PC-9 (cell line): ENCODE measurements at regions not wholly inside any gene's neighbourhood (a gene's known extent, or its start where the extent isn't known, plus 50 kb on each side); places are given as distances from the start of the nearest gene placed in this dataset.

Source experiments
- BruUV-seq: library from RNA; stranded (reverse); fragments of 400-500 nt; replicated peaks from 2 replicates; lab custom pipeline; 2021; lab: Mats Ljungman, UMichigan
- CTCF ChIA-PET: fragments of 300-600 bp; sonication (Branson Sonifier 250); formaldehyde crosslinking; loops from one replicate; lab custom pipeline; 2022; ENCODE audit warnings: antibody characterized with exemption; lab: Charles Lee
- POLR2A ChIA-PET: fragments of 300-600 bp; sonication (Branson Sonifier 250); formaldehyde crosslinking; loops from one replicate; lab custom pipeline; 2022; ENCODE audit warnings: antibody characterized with exemption; ENCODE audit not compliant: unreplicated experiment; lab: Charles Lee
- DNase-seq, 2 experiments: peaks; one replicate each; pipeline versions ENCODE4 v3.0.0 to v3.0.0-alpha.2; 2015 to 2022; ENCODE audit warnings: mixed read lengths in 1 of 2
- H2AFZ ChIP-seq: fragments of 200-600 bp; sonication (generic); 2 replicates; pipeline ENCODE4 v1.8.1; 2017; ENCODE audit warnings: antibody characterized with exemption
- H3F3A ChIP-seq: fragments of 200-600 bp; sonication (generic); 2 replicates; pipeline ENCODE4 v1.8.1; 2017; ENCODE audit warnings: antibody characterized with exemption, mild to moderate bottlenecking, low read depth; ENCODE audit not compliant: insufficient read depth
- H3K27ac ChIP-seq: fragments of 200-600 bp; sonication (generic); 2 replicates; pipeline ENCODE4 v1.6.1; 2016; ENCODE audit warnings: mixed run types
- H3K27me3 ChIP-seq: fragments of 200-600 bp; sonication (generic); 2 replicates; pipeline ENCODE4 v1.6.1; 2016; ENCODE audit warnings: low read depth, mixed run types; ENCODE audit not compliant: insufficient read depth
- H3K36me3 ChIP-seq: fragments of 200-600 bp; sonication (generic); 2 replicates; pipeline ENCODE4 v1.6.1; 2016; ENCODE audit warnings: low read depth, mixed run types
- H3K4me1 ChIP-seq: fragments of 200-600 bp; sonication (generic); replicated peaks from 2 replicates; pipeline ENCODE4 v1.6.1; 2016; ENCODE audit warnings: mixed run types; ENCODE audit not compliant: insufficient read depth
- H3K4me2 ChIP-seq: fragments of 200-600 bp; sonication (generic); 2 replicates; pipeline ENCODE4 v1.6.1; 2017; ENCODE audit warnings: mixed run types
- H3K4me3 ChIP-seq: fragments of 200-600 bp; sonication (generic); 2 replicates; pipeline ENCODE4 v1.6.1; 2016; ENCODE audit warnings: mixed run types
- H3K79me2 ChIP-seq: fragments of 200-600 bp; sonication (generic); 2 replicates; pipeline ENCODE4 v1.6.1; 2017; ENCODE audit warnings: low read depth, mixed run types
- H3K9me2 ChIP-seq: fragments of 200-600 bp; sonication (generic); 2 replicates; pipeline ENCODE4 v1.8.1; 2017; ENCODE audit warnings: mild to moderate bottlenecking; ENCODE audit not compliant: insufficient read depth
- H3K9me3 ChIP-seq: fragments of 200-600 bp; sonication (generic); 2 replicates; pipeline ENCODE4 v1.8.1; 2016; ENCODE audit warnings: low read depth; ENCODE audit not compliant: insufficient read depth
- H4K20me1 ChIP-seq: fragments of 200-600 bp; sonication (generic); 2 replicates; pipeline ENCODE4 v1.8.1; 2017; ENCODE audit not compliant: insufficient read depth
- EZH2 ChIP-seq: fragments of 200-600 bp; sonication (generic); IDR thresholded peaks from 2 replicates; pipeline ENCODE4 v1.8.0; 2017; ENCODE audit warnings: antibody characterized with exemption, low read depth
- intact Hi-C: fragments of 100-400 bp; cut with micrococcal nuclease; formaldehyde crosslinking; loops from one replicate; pipeline ENCODE4 v1.10.0; 2022; ENCODE audit not compliant: unreplicated experiment
- TF ChIP-seq, protein P1 (sequence below): fragments of 200-600 bp; sonication (generic); conservative IDR thresholded peaks from 2 replicates; pipeline ENCODE4 v1.6.1; 2017; ENCODE audit warnings: mixed run types, antibody characterized with exemption, mild to moderate bottlenecking, moderate library complexity

DNA sequence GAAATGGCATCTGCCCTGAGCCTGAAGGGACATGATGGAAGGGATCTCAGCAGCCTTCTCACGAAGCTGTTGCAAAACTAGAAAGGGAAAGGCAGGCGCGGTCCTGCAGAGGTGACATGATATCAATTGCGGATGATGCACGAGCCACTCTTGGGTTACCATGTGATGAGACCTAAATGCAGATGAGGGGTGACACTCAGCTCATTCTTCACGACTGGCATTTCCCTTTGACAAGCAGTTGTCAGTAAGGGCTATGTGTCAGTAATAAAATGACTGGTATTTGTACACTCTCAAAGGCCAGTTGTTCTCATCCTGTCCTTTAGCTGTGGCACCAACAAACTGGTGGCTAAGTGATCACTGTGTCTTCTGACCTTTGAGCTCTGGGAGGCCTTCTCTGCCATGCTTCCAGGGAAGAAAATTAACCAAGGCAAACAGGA is 273.6 kb downstream of the ETAA1 start:
- ChIA-PET POLR2A (no interaction called here), CTCF (no interaction called here)
- intact Hi-C loops: no loop called here
- Histone ChIP-seq H3K4me2 (no peak overlapping the region), H2AFZ (no peak overlapping the region), H3K4me1 (no peaks in the 10 kb centered on the region), H3K27ac (no peak overlapping the region), H3K9me3 (no peaks in the 10 kb centered on the region), H3K9me2 (no peaks in the 10 kb centered on the region), H3K27me3 (no peaks in the 10 kb centered on the region), H3K79me2 (no peaks in the 10 kb centered on the region), H3K4me3 (no peak overlapping the region), H3F3A (peaks cover 9% of the 10 kb centered on the region; the same call in 1 of the 2 replicates), H4K20me1 (no peaks in the 10 kb centered on the region), H3K36me3 (no peaks in the 10 kb centered on the region)
- TF ChIP-seq EZH2: no peak
- TF ChIP-seq, protein P1, sequence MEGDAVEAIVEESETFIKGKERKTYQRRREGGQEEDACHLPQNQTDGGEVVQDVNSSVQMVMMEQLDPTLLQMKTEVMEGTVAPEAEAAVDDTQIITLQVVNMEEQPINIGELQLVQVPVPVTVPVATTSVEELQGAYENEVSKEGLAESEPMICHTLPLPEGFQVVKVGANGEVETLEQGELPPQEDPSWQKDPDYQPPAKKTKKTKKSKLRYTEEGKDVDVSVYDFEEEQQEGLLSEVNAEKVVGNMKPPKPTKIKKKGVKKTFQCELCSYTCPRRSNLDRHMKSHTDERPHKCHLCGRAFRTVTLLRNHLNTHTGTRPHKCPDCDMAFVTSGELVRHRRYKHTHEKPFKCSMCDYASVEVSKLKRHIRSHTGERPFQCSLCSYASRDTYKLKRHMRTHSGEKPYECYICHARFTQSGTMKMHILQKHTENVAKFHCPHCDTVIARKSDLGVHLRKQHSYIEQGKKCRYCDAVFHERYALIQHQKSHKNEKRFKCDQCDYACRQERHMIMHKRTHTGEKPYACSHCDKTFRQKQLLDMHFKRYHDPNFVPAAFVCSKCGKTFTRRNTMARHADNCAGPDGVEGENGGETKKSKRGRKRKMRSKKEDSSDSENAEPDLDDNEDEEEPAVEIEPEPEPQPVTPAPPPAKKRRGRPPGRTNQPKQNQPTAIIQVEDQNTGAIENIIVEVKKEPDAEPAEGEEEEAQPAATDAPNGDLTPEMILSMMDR: no peak
- no peak for DNase-seq
- no TSS peak for BruUV-seq

DNA sequence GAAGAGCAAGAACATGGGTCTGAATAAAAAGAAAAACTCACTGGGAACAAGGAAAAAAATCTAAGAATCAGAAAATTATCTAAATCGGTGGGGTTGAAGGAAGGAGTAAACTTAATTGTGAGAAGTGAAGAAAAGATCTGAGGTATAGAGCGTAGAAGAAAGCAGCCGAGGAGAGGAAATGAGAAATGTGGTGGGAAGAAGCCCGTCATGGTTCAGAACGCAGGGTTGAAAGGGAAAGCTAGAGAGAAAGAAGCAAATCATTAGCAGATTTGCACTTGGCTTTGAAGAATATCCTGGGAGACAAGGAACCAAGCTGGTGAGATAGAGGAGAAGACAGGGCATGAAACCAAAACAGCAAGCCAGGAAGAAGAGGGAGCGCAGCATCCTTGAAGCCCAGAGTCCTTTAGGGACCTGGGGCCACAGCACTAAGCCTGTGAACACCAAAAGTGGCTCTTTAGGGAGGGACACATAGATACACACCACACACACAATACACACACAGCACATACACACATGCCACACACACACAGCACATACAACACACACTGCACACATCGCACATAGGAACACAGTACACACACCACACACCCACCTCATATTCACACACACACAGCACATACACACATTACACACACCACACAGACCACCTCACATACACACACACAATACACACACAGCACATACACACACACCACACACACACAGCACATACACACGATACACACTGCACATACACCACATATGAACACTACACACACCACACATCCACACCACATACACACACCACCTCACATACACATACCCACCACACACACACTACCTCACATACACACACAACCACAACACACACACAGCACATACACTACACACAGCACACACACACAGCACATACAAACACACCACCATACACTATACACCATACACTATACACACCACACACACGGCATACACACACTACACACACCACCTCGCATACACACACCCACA is 274.6 kb downstream of the ETAA1 start:
- TF ChIP-seq, protein P1: no peak
- TF ChIP-seq EZH2: no peak
- intact Hi-C loops: no loop called here
- no peak overlapping the region for H3K4me3 ChIP-seq
- H3K9me2 ChIP-seq: no peaks in the 10 kb centered on the region
- no peaks in the 10 kb centered on the region for H4K20me1 ChIP-seq
- H3K27ac ChIP-seq: no peak overlapping the region
- no peak for DNase-seq
- H3K27me3 ChIP-seq: no peaks in the 10 kb centered on the region
- H3K4me2 ChIP-seq: no peak overlapping the region
- H3K4me1 ChIP-seq: no peaks in the 10 kb centered on the region
- no peaks in the 10 kb centered on the region for H3K9me3 ChIP-seq
- ChIA-PET CTCF (no interaction called here), POLR2A (no interaction called here)
- H3K79me2 ChIP-seq: no peaks in the 10 kb centered on the region
- peaks cover 9% of the 10 kb centered on the region; the same call in 1 of the 2 replicates for H3F3A ChIP-seq
- no TSS peak for BruUV-seq
- H3K36me3 ChIP-seq: no peaks in the 10 kb centered on the region
- H2AFZ ChIP-seq: no peak overlapping the region

DNA sequence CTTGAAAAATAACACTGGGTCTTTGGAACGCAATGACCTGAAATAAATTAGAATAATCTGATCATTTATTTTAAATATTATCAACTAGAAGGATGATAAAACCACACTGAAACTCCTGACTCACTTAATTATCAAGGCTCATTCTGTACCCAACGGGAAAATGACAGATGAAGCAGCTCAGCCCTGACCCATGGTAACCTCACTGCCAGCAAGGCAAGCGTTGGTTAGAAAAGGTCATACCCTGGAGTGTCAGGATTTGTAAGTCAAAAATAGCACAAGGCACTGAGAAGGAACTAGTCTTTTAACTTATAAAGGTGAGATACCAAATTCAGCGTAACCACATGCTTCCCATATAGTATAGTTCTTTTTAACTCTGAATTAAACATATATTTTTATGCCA is 277.5 kb downstream of the ETAA1 start:
- no peak for TF ChIP-seq EZH2
- TF ChIP-seq, protein P1: no peak

More for the DNA sequence above, 277.5 kb downstream of the ETAA1 start:
- Histone ChIP-seq H3F3A (peaks cover 9% of the 10 kb centered on the region; the same call in 1 of the 2 replicates), H3K27me3 (no peaks in the 10 kb centered on the region), H3K4me2 (no peak overlapping the region), H2AFZ (no peak overlapping the region), H3K27ac (no peak overlapping the region), H3K4me3 (no peak overlapping the region), H3K36me3 (no peaks in the 10 kb centered on the region), H3K9me3 (no peaks in the 10 kb centered on the region), H3K9me2 (no peaks in the 10 kb centered on the region), H3K4me1 (no peaks in the 10 kb centered on the region), H3K79me2 (no peaks in the 10 kb centered on the region), H4K20me1 (no peaks in the 10 kb centered on the region)
- DNase-seq: no peak
- ChIA-PET CTCF (no interaction called here), POLR2A (no interaction called here)
- no TSS peak for BruUV-seq
- intact Hi-C loops: no loop called here
